Right hindlimb (tissue), 1 donor: ENCODE measurements at regions not wholly inside any gene's neighbourhood (a gene's known extent, or its start where the extent isn't known, plus 50 kb on each side); places are given as distances from the start of the nearest gene placed in this dataset.

Source experiments
- DNase-seq: peaks from one replicate; pipeline ENCODE4 v3.0.0-alpha.2; 2018

GRCh38 chr5:147169901-147170300, 64.9 kb upstream of the STK32A start:
- DNase-seq, result no peak

GRCh38 chr5:147170603-147171002, 64.2 kb upstream of the STK32A start:
- DNase-seq, result no peak

- DNase-seq, result no peak
These were observed 60.1 kb upstream of the STK32A start for GRCh38 chr5:147174671-147175265.

GRCh38 chr5:147175516-147176097, 59.2 kb upstream of the STK32A start:
- no peak for DNase-seq

GRCh38 chr5:147176422-147176821, 58.4 kb upstream of the STK32A start:
- DNase-seq, result no peak

GRCh38 chr5:147177125-147177840, 57.5 kb upstream of the STK32A start:
- no peak for DNase-seq

GRCh38 chr5:147179562-147180147, 55.2 kb upstream of the STK32A start:
- DNase-seq, result no peak

GRCh38 chr5:147180751-147181150, 54.1 kb upstream of the STK32A start:
- DNase-seq, result no peak
